ENCODE measurements at regions not wholly inside any gene's neighbourhood (a gene's known extent, or its start where the extent isn't known, plus 50 kb on each side); places are given as distances from the start of the nearest gene placed in this dataset.

DNA sequence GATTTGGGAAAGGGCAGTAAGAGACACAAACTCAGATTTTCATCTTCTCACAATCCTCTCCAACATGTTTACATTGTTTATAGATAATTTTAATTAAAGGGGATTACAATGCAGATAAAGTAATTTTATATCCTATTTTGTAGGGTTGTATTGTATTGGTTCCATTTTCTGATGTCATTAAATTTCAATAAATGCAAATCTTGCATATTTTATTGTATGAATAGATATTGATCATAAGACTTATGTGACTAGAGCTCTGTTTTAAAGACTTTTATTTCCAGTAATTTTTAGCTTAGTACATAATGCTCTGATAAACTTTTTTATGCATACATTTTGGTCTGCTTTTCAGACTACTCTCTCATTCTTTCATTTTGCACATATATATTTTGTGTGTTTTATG lies 819.6 kb downstream of the TSN start:
- no peak for DNase-seq (ENCODE audit: low read depth)
- TF ChIP-seq, protein P1, sequence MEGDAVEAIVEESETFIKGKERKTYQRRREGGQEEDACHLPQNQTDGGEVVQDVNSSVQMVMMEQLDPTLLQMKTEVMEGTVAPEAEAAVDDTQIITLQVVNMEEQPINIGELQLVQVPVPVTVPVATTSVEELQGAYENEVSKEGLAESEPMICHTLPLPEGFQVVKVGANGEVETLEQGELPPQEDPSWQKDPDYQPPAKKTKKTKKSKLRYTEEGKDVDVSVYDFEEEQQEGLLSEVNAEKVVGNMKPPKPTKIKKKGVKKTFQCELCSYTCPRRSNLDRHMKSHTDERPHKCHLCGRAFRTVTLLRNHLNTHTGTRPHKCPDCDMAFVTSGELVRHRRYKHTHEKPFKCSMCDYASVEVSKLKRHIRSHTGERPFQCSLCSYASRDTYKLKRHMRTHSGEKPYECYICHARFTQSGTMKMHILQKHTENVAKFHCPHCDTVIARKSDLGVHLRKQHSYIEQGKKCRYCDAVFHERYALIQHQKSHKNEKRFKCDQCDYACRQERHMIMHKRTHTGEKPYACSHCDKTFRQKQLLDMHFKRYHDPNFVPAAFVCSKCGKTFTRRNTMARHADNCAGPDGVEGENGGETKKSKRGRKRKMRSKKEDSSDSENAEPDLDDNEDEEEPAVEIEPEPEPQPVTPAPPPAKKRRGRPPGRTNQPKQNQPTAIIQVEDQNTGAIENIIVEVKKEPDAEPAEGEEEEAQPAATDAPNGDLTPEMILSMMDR (conservative IDR thresholded peaks at IDR 0.05; ENCODE audit: control insufficient read depth, insufficient read depth, low read depth, low read length), result no peak
- no peak overlapping the region for H3K4me3 ChIP-seq (ENCODE audit: control insufficient read depth, low read depth, low read length)

DNA sequence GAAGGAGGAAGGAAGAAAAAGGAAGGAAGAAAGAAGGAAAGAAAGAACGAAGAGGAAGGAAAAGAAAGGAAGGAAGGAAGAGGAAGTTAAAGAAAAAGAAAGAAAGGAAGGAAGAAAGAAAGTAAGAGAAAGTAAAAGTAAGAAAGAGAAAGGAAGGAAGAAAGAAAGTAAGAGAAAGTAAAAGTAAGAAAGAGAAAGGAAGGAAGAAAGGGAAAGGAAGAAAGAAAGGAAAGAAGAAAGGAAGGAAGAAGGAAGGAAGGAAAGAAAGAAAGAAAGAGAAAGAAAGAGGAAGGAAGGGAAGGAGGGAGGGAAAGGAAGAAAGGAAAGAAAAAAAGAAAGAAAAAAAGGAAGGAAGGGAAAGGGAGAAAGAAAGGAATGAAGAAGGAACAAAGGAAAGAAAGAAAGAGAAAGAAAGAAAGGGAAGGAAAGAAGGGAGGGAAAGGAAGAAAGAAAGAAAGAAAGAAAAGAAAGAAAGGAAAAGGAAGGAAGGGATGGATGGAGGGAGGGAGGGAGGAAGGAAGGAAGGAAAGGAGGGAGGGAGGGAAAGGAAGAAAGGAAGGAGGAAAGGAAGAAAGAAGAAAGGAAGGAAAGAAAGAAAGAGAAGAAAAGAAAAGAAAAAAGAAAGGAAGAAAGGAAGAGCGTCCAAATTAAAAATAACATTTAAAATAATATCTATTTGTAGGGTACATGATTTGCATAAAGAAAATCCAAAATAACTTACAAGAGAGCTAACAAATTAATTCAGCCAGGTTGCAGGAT lies 827.9 kb downstream of the TSN start:
- no peak for DNase-seq (ENCODE audit: low read depth)
- H3K4me3 ChIP-seq (ENCODE audit: control insufficient read depth, low read depth, low read length), result no peak overlapping the region
- TF ChIP-seq, protein P1 (conservative IDR thresholded peaks at IDR 0.05; ENCODE audit: control insufficient read depth, insufficient read depth, low read depth, low read length), result no peak

DNA sequence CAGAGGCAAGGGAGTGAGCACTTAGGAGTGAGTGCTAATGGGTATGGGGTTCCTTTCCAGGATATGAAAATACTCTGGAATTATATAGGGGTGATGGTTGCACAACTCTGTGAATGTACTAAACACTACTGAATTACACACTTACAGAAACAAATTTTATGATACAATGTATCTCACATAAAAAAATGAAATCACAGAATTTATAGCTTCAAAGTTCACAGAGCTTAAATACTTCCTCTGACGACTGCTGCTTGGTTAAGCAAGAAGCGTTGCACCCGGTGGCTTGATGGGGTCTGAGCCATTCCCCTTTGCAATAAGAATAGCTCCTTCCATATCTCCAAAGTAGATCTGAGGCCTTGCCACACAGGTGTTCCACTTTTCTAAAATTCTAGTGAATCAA lies 835.1 kb downstream of the TSN start:
- TF ChIP-seq, protein P1 (conservative IDR thresholded peaks at IDR 0.05; ENCODE audit: control insufficient read depth, insufficient read depth, low read depth, low read length), result no peak
- H3K4me3 ChIP-seq (ENCODE audit: control insufficient read depth, low read depth, low read length), result no peak overlapping the region
- DNase-seq (ENCODE audit: low read depth), result no peak

DNA sequence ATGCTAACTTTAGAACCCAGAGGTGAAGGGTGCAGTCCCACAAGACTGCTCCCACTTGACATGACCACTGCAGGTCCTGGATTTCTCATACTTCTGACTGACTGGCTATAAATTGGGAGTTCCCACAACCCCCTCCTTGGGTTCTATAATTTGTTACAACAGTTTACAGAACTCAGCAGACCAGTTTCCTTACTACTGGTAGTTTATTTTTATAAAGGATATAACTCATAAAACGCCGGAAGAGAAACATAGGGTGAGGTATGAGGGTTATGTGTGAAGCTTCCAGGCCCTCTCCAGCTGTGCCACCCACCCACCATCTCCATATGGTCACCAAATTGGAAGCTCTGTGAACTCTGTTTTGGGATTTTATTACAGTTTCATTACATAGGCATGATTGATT lies 839.6 kb downstream of the TSN start:
- no peak overlapping the region for H3K4me3 ChIP-seq (ENCODE audit: control insufficient read depth, low read depth, low read length)
- TF ChIP-seq, protein P1 (conservative IDR thresholded peaks at IDR 0.05; ENCODE audit: control insufficient read depth, insufficient read depth, low read depth, low read length), result no peak
- DNase-seq (ENCODE audit: low read depth), result no peak

DNA sequence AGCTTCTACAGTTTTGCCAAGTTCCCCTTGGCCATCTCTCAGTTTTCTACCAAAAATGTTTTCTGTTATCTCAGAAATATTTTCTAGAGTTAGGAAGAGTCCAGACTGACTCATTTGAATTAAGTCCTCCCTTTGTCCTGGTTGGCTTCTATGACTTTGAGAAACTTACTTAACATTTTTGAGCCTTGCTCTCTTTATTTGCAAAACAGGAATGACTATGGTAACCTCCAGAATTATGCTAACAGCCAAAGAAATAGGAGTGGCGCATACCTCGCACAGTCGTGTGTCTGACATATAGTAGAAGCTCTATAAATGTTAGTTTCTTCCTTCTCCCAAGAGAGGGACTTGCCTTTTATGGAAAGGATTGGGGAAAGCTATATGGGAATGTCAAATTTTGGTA lies 841.1 kb downstream of the TSN start:
- TF ChIP-seq, protein P1 (conservative IDR thresholded peaks at IDR 0.05; ENCODE audit: control insufficient read depth, insufficient read depth, low read depth, low read length), result no peak
- DNase-seq (ENCODE audit: low read depth), result no peak
- H3K4me3 ChIP-seq (ENCODE audit: control insufficient read depth, low read depth, low read length), result no peak overlapping the region

DNA sequence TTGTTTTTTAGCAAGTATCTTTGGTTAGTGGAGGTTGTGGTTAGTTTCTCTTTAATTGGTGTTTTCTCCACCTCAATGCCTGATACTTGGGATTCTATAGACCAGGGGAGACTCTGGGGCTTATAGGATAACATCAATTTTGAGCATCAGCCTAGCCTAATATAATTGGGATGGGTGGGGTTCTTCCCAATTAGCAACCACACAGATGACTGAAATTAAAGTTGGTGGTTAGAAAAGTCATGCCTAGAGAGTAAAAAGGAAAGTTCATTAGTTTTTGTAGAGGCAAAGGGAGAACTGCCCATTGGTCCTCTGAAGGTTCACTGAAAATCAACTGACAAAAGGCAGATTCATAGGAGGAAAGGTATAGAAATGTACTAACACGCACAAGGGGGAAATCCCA lies 843.3 kb downstream of the TSN start:
- no peak for DNase-seq (ENCODE audit: low read depth)
- no peak overlapping the region for H3K4me3 ChIP-seq (ENCODE audit: control insufficient read depth, low read depth, low read length)
- TF ChIP-seq, protein P1 (conservative IDR thresholded peaks at IDR 0.05; ENCODE audit: control insufficient read depth, insufficient read depth, low read depth, low read length), result no peak

Data from fibroblast of mammary gland (primary cell).